Adrenal gland (tissue), 9 donors: ENCODE measurements at regions not wholly inside any gene's neighbourhood (a gene's known extent, or its start where the extent isn't known, plus 50 kb on each side); places are given as distances from the start of the nearest gene placed in this dataset.

Experiments used
- DNase-seq, 7 donors: peaks; one replicate each; pipeline ENCODE4 v3.0.0-alpha.2; 2019 to 2020
- H3K27ac ChIP-seq, 5 donors: fragments of 200-600 bp; sonication (generic) in 4 of 5; 1 replicate in 3 of 5; 2 replicates in 2 of 5; pipeline versions ENCODE4 v1.5.1 to v1.8.0; 2016 to 2020; ENCODE audit warnings: mild to moderate bottlenecking in 1 of 5
- H3K27me3 ChIP-seq: fragments of 200-600 bp; 2 replicates; pipeline ENCODE4 v1.8.0; 2021
- H3K36me3 ChIP-seq, 2 donors: fragments of 200-600 bp; replicated peaks in 1 of 2; 1 replicate in 1 of 2; 2 replicates in 1 of 2; pipeline versions ENCODE4 v1.5.1 to v1.8.0; 2018 to 2022
- H3K4me1 ChIP-seq, 2 donors: fragments of 200-600 bp; replicated peaks in 1 of 2; 1 replicate in 1 of 2; 2 replicates in 1 of 2; pipeline versions ENCODE4 v1.5.1 to v1.8.0; 2018 to 2021
- H3K4me3 ChIP-seq, 4 donors: fragments of 200-600 bp; sonication (generic) in 3 of 4; one replicate each; pipeline ENCODE4 v1.5.1; 2016 to 2018
- H3K9me3 ChIP-seq, 3 donors: fragments of 200-600 bp; sonication (generic) in 1 of 3; replicated peaks in 1 of 3; 1 replicate in 2 of 3; 2 replicates in 1 of 3; pipeline versions ENCODE4 v1.5.1 to v1.8.0; 2016 to 2021
- CTCF ChIP-seq, 6 experiments: fragments of 450-650 bp in 4 of 6; fragments of 200-600 bp in 2 of 6; sonication (generic) in 1 of 6; IDR thresholded peaks; 1 replicate in 5 of 6; 2 replicates in 1 of 6; pipeline versions ENCODE4 v1.5.1 to v1.8.0; 2016 to 2021; ENCODE audit warnings: antibody characterized with exemption in 6 of 6, mild to moderate bottlenecking in 2 of 6, moderate library complexity in 1 of 6
- POLR2A ChIP-seq, 2 donors: fragments of 450-650 bp; IDR thresholded peaks; one replicate each; pipeline ENCODE4 v1.6.1; 2017; ENCODE audit warnings: antibody characterized with exemption in 2 of 2, mild to moderate bottlenecking in 2 of 2, moderate library complexity in 1 of 2
- WGBS, 4 donors: extraction: QIAGEN DNeasy Blood & Tissue Kit in 2 of 4; methylation state at CpG; one replicate each; pipeline versions ENCODE4 v1.1.5 to v1.1.7; 2013 to 2017; 5-methylcytosine and 5-hydroxymethylcytosine counted together
- intact Hi-C, 2 donors: fragments of 100-400 bp; cut with DNase I; formaldehyde crosslinking; loops; one replicate each; pipeline versions ENCODE4 v1.14.1 to v1.15.0; 2022 to 2023
- donor health status: healthy with polysubstance abuse.
- donor health status: Bipolar disorder and iron deficiency.
- donor health status: DM: yes; HTN: yes; CAD: no.
- donor health status: DM: no; HTN: no; CAD: no.
- donor health status: DM: no; HTN: no; CAD: no.

DNA sequence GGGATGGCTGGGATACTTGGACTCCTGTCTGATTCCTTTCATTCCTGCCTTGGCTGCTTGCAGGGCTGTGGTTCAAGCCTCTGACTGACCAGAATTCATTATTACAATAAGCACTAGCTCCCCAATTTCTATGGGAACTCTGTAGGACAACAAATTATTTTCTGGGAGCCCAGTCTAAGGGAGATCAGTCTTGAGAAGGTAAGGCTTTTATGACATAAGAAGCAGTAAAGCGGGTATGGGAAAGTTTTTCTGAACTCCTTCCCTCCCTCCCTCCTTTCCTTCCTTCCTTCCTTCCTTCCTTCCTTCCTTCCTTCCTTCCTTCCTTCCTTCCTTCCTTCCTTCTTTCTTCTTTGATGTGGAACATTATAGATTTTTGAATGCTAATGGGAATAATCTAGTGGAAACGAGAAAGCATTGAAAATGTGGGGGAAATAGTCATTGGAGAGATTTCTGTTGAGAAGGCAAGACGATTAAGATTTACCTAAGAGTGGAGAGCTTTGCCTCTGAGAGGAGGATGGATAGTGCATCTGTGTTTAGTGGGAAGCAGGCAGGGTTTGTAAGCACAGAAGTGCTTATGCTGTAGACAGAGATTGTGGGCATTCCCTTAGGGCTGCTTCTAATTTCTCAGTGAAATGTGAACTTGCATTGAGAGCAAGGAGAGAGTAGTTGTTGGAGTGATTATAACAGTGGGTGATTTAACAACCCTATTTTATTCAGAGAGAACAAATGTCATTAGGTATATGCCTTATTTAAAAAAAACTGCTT lies 201.5 kb downstream of the DNAJB9 start:
- no peak for DNase-seq

DNA sequence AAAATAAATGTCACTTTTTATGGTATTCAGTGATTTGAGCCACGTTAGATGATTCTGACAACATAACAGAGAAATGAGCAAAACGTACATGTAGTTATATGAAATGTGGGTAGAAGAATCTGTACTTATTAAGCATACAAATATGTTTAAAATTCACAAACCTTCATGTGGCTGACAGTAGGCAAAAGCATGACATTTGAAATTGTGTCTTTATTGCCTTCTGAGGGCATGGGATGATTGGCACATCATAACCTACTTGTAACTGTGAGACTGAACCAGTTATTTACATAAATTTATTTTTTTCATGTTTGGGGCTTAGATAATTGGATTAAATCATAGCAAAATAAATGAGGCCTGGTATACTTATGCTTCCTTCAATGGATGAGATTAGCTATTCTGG lies 202.2 kb downstream of the DNAJB9 start:
- DNase-seq: no peak
- Histone ChIP-seq H3K36me3 (no peaks in the 10 kb centered on the region), H3K27me3 (no peaks in the 10 kb centered on the region), H3K27ac (no peak overlapping the region), H3K4me3 (no peak overlapping the region), H3K9me3 (no peaks in the 10 kb centered on the region), H3K4me1 (no peaks in the 10 kb centered on the region)
- TF ChIP-seq CTCF (IDR thresholded peaks at IDR 0.05): no peak
- TF ChIP-seq POLR2A (IDR thresholded peaks at IDR 0.05): no peak
- intact Hi-C loops: no loop called here
- WGBS, 4 donors: 50 to 79% (median 68%) methylated on average over 2 of the region's 2 CpGs

More for the DNA sequence above, 201.5 kb downstream of the DNAJB9 start:
- Histone ChIP-seq H3K9me3 (no peaks in the 10 kb centered on the region), H3K4me1 (no peaks in the 10 kb centered on the region), H3K4me3 (no peak overlapping the region), H3K27ac (no peak overlapping the region), H3K36me3 (no peaks in the 10 kb centered on the region), H3K27me3 (no peaks in the 10 kb centered on the region)
- 60 to 82% (median 72%) methylated on average over 3 of the region's 3 CpGs for WGBS, 4 donors
- no peak for TF ChIP-seq POLR2A (IDR thresholded peaks at IDR 0.05)
- no peak for TF ChIP-seq CTCF (IDR thresholded peaks at IDR 0.05)
- intact Hi-C loops: no loop called here

GRCh38 chr7:108777966-108778365 lies 208.3 kb downstream of the DNAJB9 start:
- no peaks in the 10 kb centered on the region for H3K27me3 ChIP-seq
- H3K4me1 ChIP-seq: no peaks in the 10 kb centered on the region
- no peak overlapping the region for H3K27ac ChIP-seq
- intact Hi-C loops: no loop called here
- no peaks in the 10 kb centered on the region for H3K36me3 ChIP-seq
- no peaks in the 10 kb centered on the region for H3K9me3 ChIP-seq
- H3K4me3 ChIP-seq: no peak overlapping the region
- TF ChIP-seq POLR2A (IDR thresholded peaks at IDR 0.05) (no peak), CTCF (IDR thresholded peaks at IDR 0.05) (no peak)
- WGBS, 4 donors: 60 to 79% (median 70%) methylated on average over 1 of the region's 1 CpG
- no peak for DNase-seq

DNA sequence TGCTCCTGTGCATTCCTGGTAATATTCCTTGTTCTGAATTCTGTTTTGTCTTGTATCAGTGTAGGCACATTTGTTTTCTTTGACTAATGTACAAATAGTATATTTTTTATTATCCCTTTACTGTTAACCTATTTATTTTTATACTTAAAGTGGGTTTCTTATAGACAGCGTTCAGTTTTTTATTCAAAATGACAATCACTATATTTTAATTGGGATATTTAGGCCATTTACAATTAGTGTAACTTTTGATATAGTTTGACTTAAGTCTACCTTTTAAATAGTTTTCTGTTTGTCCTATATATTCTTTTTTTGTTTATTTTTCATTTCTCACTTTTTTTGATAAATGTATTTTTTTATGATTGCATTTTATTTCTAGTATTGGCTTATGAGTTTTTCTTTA lies 219.8 kb downstream of the DNAJB9 start:
- H3K4me3 ChIP-seq: no peak overlapping the region
- no peaks in the 10 kb centered on the region for H3K36me3 ChIP-seq
- H3K4me1 ChIP-seq: no peaks in the 10 kb centered on the region
- WGBS, 4 donors: 89 to 96% (median 95%) methylated on average over 1 of the region's 1 CpG
- H3K27ac ChIP-seq: no peak overlapping the region
- TF ChIP-seq POLR2A (IDR thresholded peaks at IDR 0.05): no peak
- TF ChIP-seq CTCF (IDR thresholded peaks at IDR 0.05): no peak
- H3K27me3 ChIP-seq: no peaks in the 10 kb centered on the region
- intact Hi-C loops: no loop called here
- no peaks in the 10 kb centered on the region for H3K9me3 ChIP-seq
- no peak for DNase-seq
